Muscle of leg (tissue), 3 donors: ENCODE measurements at regions not wholly inside any gene's neighbourhood (a gene's known extent, or its start where the extent isn't known, plus 50 kb on each side); places are given as distances from the start of the nearest gene placed in this dataset.
"Not testable (repeated sequence)": the region's sequence is repeated elsewhere in the genome, so short reads cannot be mapped to it uniquely, and the experiment has no call there.

ENCODE experiments used
- DNase-seq: peaks from one replicate; pipeline ENCODE4 v3.0.0; 2013
- H3K27ac ChIP-seq: one replicate; pipeline ENCODE4 v1.5.1; 2013; ENCODE audit warnings: mild to moderate bottlenecking, low read length, control low read depth
- H3K27me3 ChIP-seq: one replicate; pipeline ENCODE4 v1.6.1; 2013; ENCODE audit warnings: low read length; ENCODE audit not compliant: control insufficient read depth, insufficient read depth
- H3K36me3 ChIP-seq: one replicate; pipeline ENCODE4 v1.6.1; 2013; ENCODE audit warnings: low read length; ENCODE audit not compliant: control insufficient read depth, insufficient read depth
- H3K4me1 ChIP-seq: one replicate; pipeline ENCODE4 v1.6.1; 2013; ENCODE audit warnings: low read length; ENCODE audit not compliant: control insufficient read depth, insufficient read depth
- H3K4me3 ChIP-seq: one replicate; pipeline ENCODE4 v1.5.1; 2013; ENCODE audit warnings: low read length, control low read depth
- H3K9me3 ChIP-seq: replicated peaks from 2 replicates; pipeline ENCODE4 v1.6.1; 2013; ENCODE audit warnings: low read depth, low read length; ENCODE audit not compliant: control insufficient read depth
- WGBS: methylation state at CpG from one replicate; pipeline ENCODE4 v1.1.5; 2013; ENCODE audit warnings: missing lambda C conversion rate; ENCODE audit not compliant: insufficient coverage; 5-methylcytosine and 5-hydroxymethylcytosine counted together

- no peak overlapping the region for H3K27ac ChIP-seq
- no peak for DNase-seq
- 83% methylated on average over 3 of the region's 4 CpGs for WGBS
- H3K9me3 ChIP-seq = peaks cover 11% of the 10 kb centered on the region
- no peaks in the 10 kb centered on the region for H3K36me3 ChIP-seq
- no peak overlapping the region for H3K4me3 ChIP-seq
- H3K27me3 ChIP-seq = no peaks in the 10 kb centered on the region
- no peaks in the 10 kb centered on the region for H3K4me1 ChIP-seq
Measured at GRCh38 chr2:234699456-234699855, 202.6 kb upstream of the ARL4C start.

DNA sequence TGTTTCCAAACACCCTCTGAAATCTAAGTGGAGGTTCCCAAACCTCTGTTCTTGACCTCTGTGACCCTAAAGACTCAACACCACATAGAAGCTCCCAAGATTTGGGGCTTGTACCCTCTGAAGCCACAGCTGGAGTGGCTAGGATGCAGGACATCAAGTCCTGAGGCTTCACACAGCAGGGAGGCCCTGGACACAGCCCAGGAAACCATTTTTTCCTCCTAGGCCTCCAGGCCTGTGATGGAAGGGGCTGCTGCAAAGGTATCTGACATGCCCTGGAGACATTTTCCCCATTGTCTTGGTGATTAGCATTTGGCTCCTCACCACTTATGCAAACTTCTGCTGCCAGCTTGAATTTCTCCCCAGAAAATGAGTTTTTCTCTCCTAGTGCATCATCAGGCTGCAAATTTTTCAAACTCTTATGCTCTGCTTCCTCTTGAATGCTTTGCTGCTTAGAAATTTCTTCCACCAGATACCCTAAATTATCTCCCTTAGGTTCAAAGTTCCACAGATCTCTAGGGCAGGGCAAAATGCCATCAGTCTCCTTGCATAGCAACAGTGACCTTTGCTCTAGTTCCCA, 200.5 kb upstream of the ARL4C start:
- not testable (repeated sequence) for H3K27me3 ChIP-seq, H3K36me3 ChIP-seq, DNase-seq, H3K4me1 ChIP-seq, H3K27ac ChIP-seq, H3K4me3 ChIP-seq
- H3K9me3 ChIP-seq = peaks cover 11% of the 10 kb centered on the region

GRCh38 chr2:234695981-234696380, 199.1 kb upstream of the ARL4C start:
- H3K27ac ChIP-seq = no peak overlapping the region
- no peak for DNase-seq
- 13% methylated on average over 1 of the region's 2 CpGs for WGBS
- peaks cover 2% of the 10 kb centered on the region for H3K4me1 ChIP-seq
- H3K4me3 ChIP-seq = no peak overlapping the region
- no peaks in the 10 kb centered on the region for H3K27me3 ChIP-seq
- no peaks in the 10 kb centered on the region for H3K36me3 ChIP-seq
- H3K9me3 ChIP-seq = peaks cover 11% of the 10 kb centered on the region

- Histone ChIP-seq H3K4me1 (peaks cover 14% of the 10 kb centered on the region), H3K36me3 (no peaks in the 10 kb centered on the region), H3K27ac (no peak overlapping the region), H3K4me3 (no peak overlapping the region), H3K9me3 (peaks cover 11% of the 10 kb centered on the region), H3K27me3 (no peaks in the 10 kb centered on the region)
- 100% methylated on average over 1 of the region's 4 CpGs for WGBS
- no peak for DNase-seq
Measured at GRCh38 chr2:234694244-234695013, 197.5 kb upstream of the ARL4C start.

- peaks cover 14% of the 10 kb centered on the region for H3K4me1 ChIP-seq
- H3K4me3 ChIP-seq, H3K27me3 ChIP-seq, H3K36me3 ChIP-seq, DNase-seq, H3K27ac ChIP-seq: not testable (repeated sequence)
- whole genome bisulfite sequencing = 57% methylated on average over 1 of the region's 2 CpGs
- H3K9me3 ChIP-seq = peaks cover 11% of the 10 kb centered on the region
Measured at GRCh38 chr2:234693681-234694190, 196.9 kb upstream of the ARL4C start.

GRCh38 chr2:234693191-234693590, 196.3 kb upstream of the ARL4C start:
- not testable (repeated sequence) for H3K4me3 ChIP-seq, H3K27me3 ChIP-seq, H3K36me3 ChIP-seq, DNase-seq, H3K27ac ChIP-seq
- Histone ChIP-seq H3K4me1 (peaks cover 14% of the 10 kb centered on the region), H3K9me3 (peaks cover 11% of the 10 kb centered on the region)
- no CpG with 5 or more reads among the region's 6 CpGs for WGBS

DNA sequence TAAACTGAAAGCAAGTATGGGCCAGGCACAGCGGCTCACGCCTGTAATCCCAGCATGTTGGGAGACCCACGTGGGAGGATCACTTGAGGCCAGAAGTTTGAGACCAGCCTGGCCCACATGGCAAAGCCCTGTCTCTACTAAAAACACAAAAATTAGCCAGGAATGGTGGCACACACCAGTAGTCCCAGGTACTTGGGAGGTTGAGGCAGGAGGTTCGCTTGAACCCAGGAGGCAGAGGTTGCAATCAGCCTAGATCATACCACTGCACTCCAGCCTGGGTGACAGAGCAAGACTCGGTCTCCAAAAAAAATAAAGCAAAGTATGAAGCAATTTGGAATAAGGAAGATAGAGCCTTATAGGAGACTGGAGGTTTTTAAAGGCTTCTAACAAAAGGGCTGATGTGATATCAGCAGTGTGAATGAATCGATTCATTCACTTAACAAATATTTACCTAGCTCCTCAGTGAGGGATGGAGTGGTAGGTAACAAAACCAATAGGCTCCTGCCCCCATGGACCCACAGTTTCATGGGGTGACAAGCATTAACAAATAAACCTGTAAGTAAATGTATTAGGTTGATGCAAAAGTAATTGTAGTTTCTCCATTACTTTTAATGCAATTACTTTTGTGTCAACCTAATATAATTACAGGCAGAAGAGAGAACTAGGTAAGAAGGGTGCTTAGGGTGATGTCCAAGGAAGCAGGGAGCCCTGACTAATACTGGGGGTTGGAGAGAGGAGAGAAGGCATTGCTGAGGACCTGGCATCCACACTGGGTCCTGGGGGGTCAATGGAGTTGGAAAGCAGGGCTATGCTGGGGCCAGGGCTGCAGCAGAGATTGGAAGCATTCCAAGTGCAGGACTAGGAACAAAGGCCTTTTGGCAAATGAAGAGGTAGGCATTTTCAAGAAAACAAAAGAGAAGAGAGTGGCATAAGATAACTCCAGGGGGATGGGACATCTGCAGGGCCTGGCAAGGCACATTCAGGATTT, 195.4 kb upstream of the ARL4C start:
- H3K4me1 ChIP-seq = peaks cover 14% of the 10 kb centered on the region
- WGBS = 55% methylated on average over 3 of the region's 6 CpGs
- no peak for DNase-seq
- H3K4me3 ChIP-seq = no peak overlapping the region
- peaks cover 7% of the 10 kb centered on the region for H3K9me3 ChIP-seq
- H3K27me3 ChIP-seq = no peaks in the 10 kb centered on the region
- H3K36me3 ChIP-seq = no peaks in the 10 kb centered on the region
- H3K27ac ChIP-seq = no peak overlapping the region

- WGBS = no CpG with 5 or more reads among the region's 7 CpGs
- Histone ChIP-seq H3K4me3 (no peak overlapping the region), H3K27me3 (no peaks in the 10 kb centered on the region), H3K36me3 (no peaks in the 10 kb centered on the region), H3K4me1 (peaks cover 14% of the 10 kb centered on the region), H3K27ac (peak overlapping the region; percentile 23), H3K9me3 (peaks cover 2% of the 10 kb centered on the region)
- no peak for DNase-seq
Measured at GRCh38 chr2:234691214-234691575, 194.3 kb upstream of the ARL4C start.

- peak overlapping the region; percentile 59 for H3K27ac ChIP-seq
- H3K4me3 ChIP-seq = no peak overlapping the region
- H3K9me3 ChIP-seq = peaks cover 2% of the 10 kb centered on the region
- H3K36me3 ChIP-seq = no peaks in the 10 kb centered on the region
- peaks cover 14% of the 10 kb centered on the region for H3K4me1 ChIP-seq
- 10% methylated on average over 2 of the region's 8 CpGs for WGBS
- no peaks in the 10 kb centered on the region for H3K27me3 ChIP-seq
- DNase-seq = peak; percentile 83
Measured at GRCh38 chr2:234690569-234691213, 193.8 kb upstream of the ARL4C start.
